Right hindlimb (tissue), 1 donor: ENCODE measurements at regions not wholly inside any gene's neighbourhood (a gene's known extent, or its start where the extent isn't known, plus 50 kb on each side); places are given as distances from the start of the nearest gene placed in this dataset.

ENCODE experiments used
- DNase-seq: peaks from one replicate; pipeline ENCODE4 v3.0.0-alpha.2; 2018

GRCh38 chr7:123401295-123401694, 133.1 kb downstream of the IQUB start:
- no peak for DNase-seq

DNA sequence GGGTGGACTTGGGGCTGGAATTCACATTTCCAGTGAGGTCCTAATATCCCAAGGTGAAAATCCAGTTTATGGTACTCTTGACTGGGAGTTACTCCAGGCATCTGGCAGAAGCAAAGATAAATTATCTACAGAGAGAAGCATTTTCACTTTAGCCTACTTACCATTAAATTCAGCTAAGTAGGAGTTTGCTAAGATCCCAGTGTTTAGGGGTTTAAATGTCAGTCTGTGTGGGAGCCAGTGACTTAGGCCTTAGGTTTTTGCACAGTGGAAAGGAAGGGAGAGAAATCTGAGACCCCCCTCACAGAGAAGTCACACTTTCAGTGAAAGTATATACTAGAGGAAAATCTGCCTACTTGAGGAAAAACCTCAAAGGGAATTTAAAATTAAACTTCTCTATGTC, 134.2 kb downstream of the IQUB start:
- DNase-seq = no peak

GRCh38 chr7:123398921-123399320, 135.5 kb downstream of the IQUB start:
- no peak for DNase-seq

DNA sequence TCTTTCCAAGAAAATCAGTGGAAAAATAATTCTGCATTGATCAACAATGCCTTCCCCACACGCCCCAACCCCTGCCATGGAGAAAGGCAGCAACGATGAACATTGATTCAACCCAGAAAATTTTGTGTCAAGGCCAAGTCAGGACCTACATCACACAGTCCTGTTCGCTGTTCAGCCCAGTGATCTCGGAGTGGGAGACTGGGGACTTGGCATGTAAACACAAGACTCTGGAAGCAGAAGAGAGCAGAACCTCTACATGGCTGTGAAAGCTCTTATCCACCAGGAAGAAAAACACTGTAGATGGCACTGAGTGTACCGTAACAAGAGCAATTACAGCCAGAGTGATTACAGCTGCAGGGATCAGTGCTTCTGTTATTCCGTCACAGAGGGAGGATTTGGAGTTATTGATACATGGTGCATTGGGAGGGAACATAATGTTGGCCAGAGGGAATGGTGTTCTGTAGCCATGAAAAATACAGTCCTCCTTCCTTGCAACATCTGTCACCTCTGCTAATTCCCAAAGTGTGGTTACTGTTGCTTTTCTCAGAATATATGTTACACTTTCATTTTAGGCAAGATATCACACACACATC, 136.6 kb downstream of the IQUB start:
- DNase-seq = peak; percentile 22

GRCh38 chr7:123393623-123394022, 140.8 kb downstream of the IQUB start:
- no peak for DNase-seq

- no peak for DNase-seq
These were observed 162.0 kb downstream of the IQUB start for GRCh38 chr7:123372368-123372767.

GRCh38 chr7:123367484-123368122, 166.8 kb downstream of the IQUB start:
- DNase-seq = no peak

DNA sequence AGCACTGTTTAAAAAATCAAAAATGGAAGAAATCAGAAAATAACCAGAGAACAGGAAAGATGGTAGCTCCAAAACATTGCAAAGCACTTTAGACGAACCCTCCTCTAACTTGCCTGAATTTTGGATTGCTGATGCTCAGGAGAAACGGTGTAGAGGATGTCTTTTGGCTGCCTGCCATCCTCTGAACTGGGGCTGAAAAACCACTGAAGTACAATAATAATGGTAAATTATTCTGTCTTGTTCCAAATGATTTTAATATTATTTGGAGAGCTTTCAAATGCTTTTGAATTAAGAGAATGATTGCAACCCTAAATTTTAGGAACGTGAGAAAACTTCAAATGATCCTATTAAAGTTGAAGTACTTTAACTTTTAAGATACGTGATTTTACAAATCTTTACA, 167.3 kb upstream of the SLC13A1 start:
- no peak for DNase-seq

- no peak for DNase-seq
These were observed 166.9 kb upstream of the SLC13A1 start for GRCh38 chr7:123366626-123367025.

GRCh38 chr7:123360631-123361030, 160.9 kb upstream of the SLC13A1 start:
- DNase-seq = no peak

DNA sequence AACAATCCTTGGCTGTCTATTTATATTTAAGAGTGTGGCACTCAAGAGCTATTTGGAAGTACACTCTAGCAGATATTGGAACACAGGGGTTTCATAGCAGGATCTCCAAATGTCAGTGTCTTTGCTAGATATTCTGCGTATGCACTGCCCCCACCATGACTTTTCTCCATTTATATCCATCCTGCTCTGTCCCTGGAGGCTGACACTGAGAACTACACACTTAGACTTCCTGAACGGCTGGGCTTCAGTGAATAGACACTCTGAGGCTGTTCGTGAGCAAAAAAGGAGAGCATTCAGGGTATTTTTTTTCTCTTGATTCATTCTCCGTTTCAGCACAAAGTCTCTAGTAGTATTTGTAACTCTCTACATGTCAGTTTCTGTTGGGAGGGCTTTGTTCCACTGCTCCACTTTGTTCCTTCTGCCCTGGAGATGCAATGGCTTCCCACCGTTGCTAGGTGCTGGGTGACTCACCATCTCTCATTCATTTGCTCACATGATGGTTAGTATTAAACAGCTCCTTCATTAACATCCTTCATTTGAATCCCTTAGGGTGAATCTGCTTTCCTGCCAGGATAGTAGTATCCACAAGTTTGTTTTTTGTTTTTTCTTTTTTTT, 155.9 kb upstream of the SLC13A1 start:
- no peak for DNase-seq

GRCh38 chr7:123352973-123353372, 153.2 kb upstream of the SLC13A1 start:
- no peak for DNase-seq

DNA sequence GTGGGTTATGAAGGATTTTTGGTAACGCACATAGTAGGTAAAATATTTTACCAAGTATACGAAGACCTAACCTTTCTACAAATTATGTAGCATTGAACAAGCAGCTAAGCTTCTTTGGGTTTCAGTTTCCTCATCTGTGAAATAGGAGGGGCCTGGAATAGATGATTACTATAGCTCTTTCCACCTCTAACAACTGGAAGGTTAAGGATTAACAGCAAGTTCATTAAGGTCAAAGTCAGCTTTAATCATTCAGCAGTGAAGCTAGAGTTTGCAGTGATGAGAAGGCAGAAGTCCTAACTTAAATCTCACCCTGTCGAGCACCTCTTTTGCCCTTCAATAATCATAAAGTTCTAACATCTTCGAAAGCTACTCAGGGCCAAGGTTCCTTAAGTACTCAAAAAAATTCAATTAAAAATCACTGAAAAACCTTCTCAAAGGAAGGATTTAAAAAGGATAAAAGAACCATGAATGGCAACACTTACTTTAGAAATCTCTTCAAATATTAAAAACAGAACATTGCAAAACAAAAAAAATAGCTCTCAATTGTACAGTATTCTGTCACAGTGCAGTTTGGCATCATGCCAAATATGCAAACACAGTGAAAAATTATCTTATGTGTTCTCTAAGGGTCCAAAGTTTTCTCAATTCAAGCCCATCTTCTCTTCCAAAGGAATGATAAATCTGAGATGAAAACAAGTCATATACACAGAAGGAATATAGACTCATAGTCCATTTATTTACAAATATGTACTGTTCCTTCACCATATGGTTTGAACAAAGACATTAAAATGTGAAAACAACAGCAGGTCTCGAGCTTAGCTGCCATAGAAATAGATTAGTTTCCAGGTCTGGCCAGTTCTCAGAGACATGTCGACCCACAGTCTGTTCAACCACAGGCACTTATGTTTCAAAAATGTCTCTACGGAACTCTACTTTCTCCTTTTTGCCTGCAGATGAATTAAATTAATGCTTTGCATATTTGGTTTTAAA, 152.0 kb upstream of the SLC13A1 start:
- DNase-seq = no peak

DNA sequence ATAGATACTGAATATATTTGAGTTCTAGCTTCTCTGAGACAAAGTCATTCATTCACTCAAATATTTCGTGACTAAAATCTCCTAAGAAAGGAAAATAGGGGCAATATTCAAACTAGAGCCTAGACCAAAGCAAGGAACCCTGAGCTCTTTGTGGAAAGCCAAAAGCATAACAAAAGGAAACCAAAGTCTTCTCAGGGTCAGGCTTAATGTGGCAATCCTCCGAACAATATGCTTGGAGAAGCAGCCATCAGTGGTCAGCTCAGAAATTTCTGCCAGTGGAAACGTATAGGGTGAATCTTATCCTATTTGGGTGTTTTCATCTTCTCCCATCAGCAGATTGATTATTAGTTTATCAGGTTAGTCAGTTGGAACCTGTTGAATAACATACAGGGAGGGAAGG, 151.3 kb upstream of the SLC13A1 start:
- DNase-seq = no peak

DNA sequence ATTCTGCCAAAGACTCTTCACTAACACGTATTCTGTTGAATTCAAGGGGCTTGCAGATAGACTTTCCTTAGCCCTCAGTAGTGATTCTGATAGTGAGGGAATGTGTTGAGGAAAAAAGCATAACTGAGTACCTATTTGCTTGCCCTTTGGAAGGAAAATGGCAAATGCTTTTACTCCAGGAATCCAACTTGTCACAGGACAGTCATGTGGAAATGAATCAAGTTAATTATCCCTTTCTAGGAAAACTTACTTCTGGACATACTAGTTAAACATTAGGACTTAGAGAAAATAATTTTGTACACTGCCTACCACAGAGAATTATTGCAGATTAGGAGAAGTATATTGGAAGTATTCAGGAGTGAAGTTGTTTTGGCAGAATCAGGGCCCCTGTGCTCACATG, 148.9 kb upstream of the SLC13A1 start:
- no peak for DNase-seq

- DNase-seq = no peak
These were observed 147.0 kb upstream of the SLC13A1 start for GRCh38 chr7:123346766-123347165.

- DNase-seq = no peak
These were observed 143.8 kb upstream of the SLC13A1 start for GRCh38 chr7:123343611-123344010.

- DNase-seq = no peak
These were observed 141.3 kb upstream of the SLC13A1 start for GRCh38 chr7:123341102-123341501.

DNA sequence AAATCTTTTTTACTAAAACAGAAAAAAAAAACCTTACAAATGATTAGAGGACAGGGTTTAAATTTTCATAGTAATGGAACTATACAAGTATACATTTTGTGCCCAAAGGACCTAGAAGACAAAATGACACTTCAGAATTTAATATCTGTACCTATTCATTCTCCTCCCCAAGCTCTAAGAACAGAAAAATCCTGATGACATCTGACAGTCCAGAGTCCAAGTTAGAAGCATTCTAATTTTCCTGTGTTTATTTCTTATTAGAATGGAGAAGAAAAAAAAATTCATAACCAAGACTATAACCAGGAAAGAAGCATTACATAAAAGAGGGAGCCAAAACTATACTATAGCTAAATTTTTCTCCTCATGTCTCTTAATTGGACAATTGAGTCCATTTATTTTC, 138.9 kb upstream of the SLC13A1 start:
- DNase-seq = no peak

- no peak for DNase-seq
These were observed 130.3 kb upstream of the SLC13A1 start for GRCh38 chr7:123329988-123330643.

- no peak for DNase-seq
These were observed 127.9 kb upstream of the SLC13A1 start for GRCh38 chr7:123327661-123328060.

- no peak for DNase-seq
These were observed 124.5 kb upstream of the SLC13A1 start for GRCh38 chr7:123324283-123324682.

GRCh38 chr7:123323689-123324088, 123.9 kb upstream of the SLC13A1 start:
- no peak for DNase-seq
